Mucosa of descending colon (tissue), 3 donors: ENCODE measurements at regions not wholly inside any gene's neighbourhood (a gene's known extent, or its start where the extent isn't known, plus 50 kb on each side); places are given as distances from the start of the nearest gene placed in this dataset.

Experiments used
- ATAC-seq: fragments of 200-7000 bp; cut with Tn5 transposase; one replicate; pipeline ENCODE4 v1.9.1; 2020; ENCODE audit warnings: mild to moderate bottlenecking, moderate library complexity
- DNase-seq, 3 donors: peaks; one replicate each; pipeline ENCODE4 v3.0.0-alpha.2; 2020
- H3K36me3 ChIP-seq: fragments of 200-600 bp; one replicate; pipeline ENCODE4 v1.8.0; 2021; ENCODE audit warnings: low read depth, mild to moderate bottlenecking
- H3K4me1 ChIP-seq: fragments of 200-600 bp; one replicate; pipeline ENCODE4 v1.8.0; 2021; ENCODE audit warnings: low read depth, mild to moderate bottlenecking
- H3K4me3 ChIP-seq: fragments of 200-600 bp; one replicate; pipeline ENCODE4 v1.8.0; 2021; ENCODE audit warnings: mild to moderate bottlenecking
- H3K9me3 ChIP-seq: fragments of 200-600 bp; one replicate; pipeline ENCODE4 v1.8.0; 2021; ENCODE audit warnings: mild to moderate bottlenecking
- intact Hi-C, 2 donors: fragments of 100-400 bp; cut with DNase I in 1 of 2; cut with micrococcal nuclease in 1 of 2; formaldehyde crosslinking; loops; one replicate each; pipeline versions ENCODE4 v1.11.0 to v1.11.1; 2022; cut with DNase I, micrococcal nuclease
- TF ChIP-seq, protein P1 (sequence below): fragments of 200-600 bp; IDR thresholded peaks from one replicate; pipeline ENCODE4 v1.8.0; 2022; ENCODE audit warnings: antibody characterized with exemption, mild to moderate bottlenecking
- donor health status: DM: no; HTN: no; CAD: no; lungs with moderate emphysema.
- donor health status: DM: no; HTN: no; CAD: no.
- donor health status: DM: no; HTN: yes; CAD: no.

- intact Hi-C loops: no loop called here
- no peak overlapping the region for H3K4me3 ChIP-seq
- no peaks in the 10 kb centered on the region for H3K9me3 ChIP-seq
- no peaks in the 10 kb centered on the region for H3K36me3 ChIP-seq
- TF ChIP-seq, protein P1, sequence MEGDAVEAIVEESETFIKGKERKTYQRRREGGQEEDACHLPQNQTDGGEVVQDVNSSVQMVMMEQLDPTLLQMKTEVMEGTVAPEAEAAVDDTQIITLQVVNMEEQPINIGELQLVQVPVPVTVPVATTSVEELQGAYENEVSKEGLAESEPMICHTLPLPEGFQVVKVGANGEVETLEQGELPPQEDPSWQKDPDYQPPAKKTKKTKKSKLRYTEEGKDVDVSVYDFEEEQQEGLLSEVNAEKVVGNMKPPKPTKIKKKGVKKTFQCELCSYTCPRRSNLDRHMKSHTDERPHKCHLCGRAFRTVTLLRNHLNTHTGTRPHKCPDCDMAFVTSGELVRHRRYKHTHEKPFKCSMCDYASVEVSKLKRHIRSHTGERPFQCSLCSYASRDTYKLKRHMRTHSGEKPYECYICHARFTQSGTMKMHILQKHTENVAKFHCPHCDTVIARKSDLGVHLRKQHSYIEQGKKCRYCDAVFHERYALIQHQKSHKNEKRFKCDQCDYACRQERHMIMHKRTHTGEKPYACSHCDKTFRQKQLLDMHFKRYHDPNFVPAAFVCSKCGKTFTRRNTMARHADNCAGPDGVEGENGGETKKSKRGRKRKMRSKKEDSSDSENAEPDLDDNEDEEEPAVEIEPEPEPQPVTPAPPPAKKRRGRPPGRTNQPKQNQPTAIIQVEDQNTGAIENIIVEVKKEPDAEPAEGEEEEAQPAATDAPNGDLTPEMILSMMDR: no peak
- ATAC-seq (no peak), DNase-seq (no peak)
- H3K4me1 ChIP-seq: no peaks in the 10 kb centered on the region
These were observed 217.9 kb upstream of the RAB6C start for GRCh38 chr2:129761569-129762021.

DNA sequence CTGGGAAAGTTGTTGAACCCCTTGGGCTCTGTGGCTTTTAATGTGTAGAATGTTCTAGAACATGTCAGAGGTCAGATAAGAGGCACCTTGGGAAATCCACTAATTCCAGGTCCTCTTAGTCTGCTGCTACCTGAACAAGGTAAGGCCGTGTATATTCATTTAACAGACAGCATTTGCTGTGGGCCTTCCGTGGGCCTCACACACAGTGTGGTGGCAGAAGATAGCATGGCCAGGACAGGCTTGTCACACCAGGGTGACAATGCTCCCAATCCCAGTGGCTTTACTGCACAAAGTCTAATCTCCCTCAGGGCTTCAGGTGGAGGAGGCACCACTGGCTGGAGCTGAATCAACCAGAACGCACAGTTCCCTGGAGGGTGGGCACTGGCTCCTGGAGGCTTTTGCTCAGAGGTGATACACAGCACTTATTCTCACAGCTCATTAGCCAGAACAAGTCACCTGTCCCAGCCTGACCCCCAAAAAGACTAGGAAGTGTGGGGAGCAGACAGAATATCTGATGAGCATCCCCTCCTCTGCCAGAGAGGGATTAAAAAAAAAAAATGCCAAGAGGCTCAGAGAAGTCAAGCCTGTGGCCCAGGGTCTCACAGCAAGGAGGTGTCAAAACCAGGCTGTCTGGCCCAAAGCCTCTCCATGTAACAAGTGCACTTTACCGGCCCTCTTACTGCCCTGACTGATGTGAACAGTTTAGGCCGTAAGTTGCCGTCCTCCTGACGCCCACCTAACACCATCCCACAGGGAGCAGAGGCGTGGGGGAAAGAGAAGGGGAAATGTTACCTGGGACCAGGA, 216.9 kb upstream of the RAB6C start:
- DNase-seq (no peak), ATAC-seq (no peak)
- Histone ChIP-seq H3K4me3 (no peak overlapping the region), H3K36me3 (no peaks in the 10 kb centered on the region), H3K4me1 (no peaks in the 10 kb centered on the region), H3K9me3 (no peaks in the 10 kb centered on the region)
- intact Hi-C loops: no loop called here
- TF ChIP-seq, protein P1: no peak

DNA sequence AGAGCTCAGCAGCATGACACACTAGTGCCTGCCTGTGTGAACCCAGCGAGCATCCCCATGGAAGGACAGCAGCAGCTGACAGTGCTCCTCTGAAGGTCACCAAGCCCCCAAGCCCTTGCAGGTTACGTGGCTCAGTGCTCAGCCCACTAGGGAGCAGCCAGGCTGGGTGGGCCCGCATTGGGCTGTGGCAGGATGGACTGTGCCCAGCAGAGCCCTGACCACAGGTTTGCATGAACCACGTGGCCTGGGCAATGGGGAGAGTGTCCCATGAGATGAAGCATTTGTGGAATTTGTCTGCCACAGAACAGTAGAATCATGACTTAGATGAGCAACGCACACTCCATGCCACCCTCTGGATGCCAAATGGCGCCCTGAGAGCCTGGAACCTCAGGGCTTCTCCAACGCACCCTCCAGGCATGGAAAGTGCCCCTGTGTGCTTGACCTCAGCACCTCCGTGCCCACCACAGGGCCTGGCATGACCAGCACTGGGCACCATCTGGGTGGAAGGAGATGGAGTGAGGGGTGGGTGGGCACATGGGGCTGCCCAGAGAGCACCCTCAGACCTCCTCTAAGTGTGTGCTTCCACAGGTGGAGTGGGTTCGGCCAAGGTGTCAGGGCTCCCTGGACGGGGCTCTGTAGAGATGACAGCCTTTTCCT, 216.1 kb upstream of the RAB6C start:
- no peaks in the 10 kb centered on the region for H3K36me3 ChIP-seq
- ATAC-seq: no peak
- no peak for DNase-seq
- no peak overlapping the region for H3K4me3 ChIP-seq
- intact Hi-C loops: no loop called here
- H3K4me1 ChIP-seq: no peaks in the 10 kb centered on the region
- H3K9me3 ChIP-seq: no peaks in the 10 kb centered on the region
- TF ChIP-seq, protein P1: no peak

- H3K4me1 ChIP-seq: no peaks in the 10 kb centered on the region
- ATAC-seq: no peak
- TF ChIP-seq, protein P1: no peak
- no peaks in the 10 kb centered on the region for H3K9me3 ChIP-seq
- H3K4me3 ChIP-seq: no peak overlapping the region
- intact Hi-C loops: no loop called here
- no peak for DNase-seq
- H3K36me3 ChIP-seq: no peaks in the 10 kb centered on the region
These were observed 215.5 kb upstream of the RAB6C start for GRCh38 chr2:129763966-129764365.

- intact Hi-C loops: no loop called here
- DNase-seq: no peak
- TF ChIP-seq, protein P1: no peak
- Histone ChIP-seq H3K36me3 (no peaks in the 10 kb centered on the region), H3K4me1 (no peaks in the 10 kb centered on the region), H3K4me3 (no peak overlapping the region), H3K9me3 (no peaks in the 10 kb centered on the region)
- ATAC-seq: no peak
These were observed 214.8 kb upstream of the RAB6C start for GRCh38 chr2:129764376-129765325.
